Cardiac muscle cell (in vitro differentiated cells and primary cell): ENCODE measurements at regions not wholly inside any gene's neighbourhood (a gene's known extent, or its start where the extent isn't known, plus 50 kb on each side); places are given as distances from the start of the nearest gene placed in this dataset.

ENCODE experiments used
- DNase-seq, 2 donors: peaks; one replicate each; pipeline versions ENCODE4 v3.0.0 to v3.0.0-alpha.2; 2010 to 2017; ENCODE audit warnings: low read depth in 1 of 2, low spot score in 1 of 2
- H3K27ac ChIP-seq: fragments of 200-600 bp; sonication (generic); 2 replicates; pipeline ENCODE4 v1.5.1; 2016
- H3K27me3 ChIP-seq: fragments of 200-600 bp; sonication (generic); 2 replicates; pipeline ENCODE4 v1.6.0; 2016; ENCODE audit warnings: control low read depth
- H3K36me3 ChIP-seq: fragments of 200-600 bp; sonication (generic); 2 replicates; pipeline ENCODE4 v1.5.1; 2016; ENCODE audit warnings: control low read depth
- H3K4me1 ChIP-seq: fragments of 200-600 bp; sonication (generic); 2 replicates; pipeline ENCODE4 v1.8.1; 2017; ENCODE audit warnings: low read depth, mild to moderate bottlenecking, mixed run types
- H3K4me3 ChIP-seq: fragments of 200-600 bp; sonication (generic); 2 replicates; pipeline ENCODE4 v1.5.1; 2016; ENCODE audit warnings: mild to moderate bottlenecking
- H3K9me3 ChIP-seq: fragments of 200-600 bp; sonication (generic); 2 replicates; pipeline ENCODE4 v1.5.1; 2017; ENCODE audit warnings: low read depth, mild to moderate bottlenecking, control low read depth
- TF ChIP-seq, protein P1 (sequence below): IDR thresholded peaks from 2 replicates; pipeline ENCODE4 v1.5.1; 2012; ENCODE audit warnings: low read depth, mild to moderate bottlenecking, low read length

DNA sequence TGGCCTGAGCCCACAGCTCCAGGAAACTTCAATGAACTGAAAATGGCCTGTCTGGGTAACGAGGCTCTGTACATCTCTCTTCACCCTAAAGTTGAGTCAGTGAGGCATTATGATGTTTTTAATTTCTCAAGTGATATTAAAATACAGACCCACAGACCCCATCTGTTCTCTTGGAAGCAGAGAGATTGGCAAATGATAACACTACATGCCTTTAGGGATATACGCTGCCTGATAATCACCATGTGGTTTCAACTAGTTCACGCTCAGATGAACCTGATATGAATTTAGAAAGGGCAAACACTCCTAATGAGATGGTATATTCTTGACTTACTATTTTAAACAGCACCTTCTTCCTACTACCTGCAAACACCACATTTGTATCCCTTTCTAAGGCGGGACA is 127.5 kb downstream of the RFC3 start:
- no peaks in the 10 kb centered on the region for H3K9me3 ChIP-seq
- no peaks in the 10 kb centered on the region for H3K36me3 ChIP-seq
- no peaks in the 10 kb centered on the region for H3K27me3 ChIP-seq
- H3K27ac ChIP-seq = no peak overlapping the region
- TF ChIP-seq, protein P1, sequence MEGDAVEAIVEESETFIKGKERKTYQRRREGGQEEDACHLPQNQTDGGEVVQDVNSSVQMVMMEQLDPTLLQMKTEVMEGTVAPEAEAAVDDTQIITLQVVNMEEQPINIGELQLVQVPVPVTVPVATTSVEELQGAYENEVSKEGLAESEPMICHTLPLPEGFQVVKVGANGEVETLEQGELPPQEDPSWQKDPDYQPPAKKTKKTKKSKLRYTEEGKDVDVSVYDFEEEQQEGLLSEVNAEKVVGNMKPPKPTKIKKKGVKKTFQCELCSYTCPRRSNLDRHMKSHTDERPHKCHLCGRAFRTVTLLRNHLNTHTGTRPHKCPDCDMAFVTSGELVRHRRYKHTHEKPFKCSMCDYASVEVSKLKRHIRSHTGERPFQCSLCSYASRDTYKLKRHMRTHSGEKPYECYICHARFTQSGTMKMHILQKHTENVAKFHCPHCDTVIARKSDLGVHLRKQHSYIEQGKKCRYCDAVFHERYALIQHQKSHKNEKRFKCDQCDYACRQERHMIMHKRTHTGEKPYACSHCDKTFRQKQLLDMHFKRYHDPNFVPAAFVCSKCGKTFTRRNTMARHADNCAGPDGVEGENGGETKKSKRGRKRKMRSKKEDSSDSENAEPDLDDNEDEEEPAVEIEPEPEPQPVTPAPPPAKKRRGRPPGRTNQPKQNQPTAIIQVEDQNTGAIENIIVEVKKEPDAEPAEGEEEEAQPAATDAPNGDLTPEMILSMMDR = no peak
- H3K4me3 ChIP-seq = no peak overlapping the region
- no peaks in the 10 kb centered on the region for H3K4me1 ChIP-seq
- no peak for DNase-seq

DNA sequence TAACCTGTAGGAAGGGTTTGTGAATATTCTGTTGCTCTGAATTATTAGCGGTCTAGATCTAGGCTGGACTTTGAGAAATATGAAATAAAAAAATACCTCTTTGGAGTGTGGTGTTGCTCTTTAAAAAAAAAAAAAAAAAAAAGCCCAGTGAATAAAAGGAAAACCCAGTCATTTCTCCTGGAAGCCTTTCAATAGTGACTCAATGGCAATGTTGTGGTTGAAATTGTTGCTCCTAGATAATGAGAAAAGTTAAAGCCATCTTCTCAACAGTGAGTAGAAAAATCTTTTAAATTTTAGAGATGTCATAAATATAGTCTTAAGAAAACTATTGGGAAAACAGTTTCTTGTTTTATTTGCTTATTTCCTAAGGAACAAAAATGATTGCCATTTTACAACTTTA is 135.3 kb downstream of the RFC3 start:
- no peak overlapping the region for H3K27ac ChIP-seq
- peaks cover 3% of the 10 kb centered on the region for H3K9me3 ChIP-seq
- TF ChIP-seq, protein P1 = no peak
- no peak overlapping the region for H3K4me3 ChIP-seq
- DNase-seq = peak in 1 of 2 donors; percentile 70
- no peaks in the 10 kb centered on the region for H3K4me1 ChIP-seq
- no peaks in the 10 kb centered on the region for H3K27me3 ChIP-seq
- H3K36me3 ChIP-seq = no peaks in the 10 kb centered on the region

DNA sequence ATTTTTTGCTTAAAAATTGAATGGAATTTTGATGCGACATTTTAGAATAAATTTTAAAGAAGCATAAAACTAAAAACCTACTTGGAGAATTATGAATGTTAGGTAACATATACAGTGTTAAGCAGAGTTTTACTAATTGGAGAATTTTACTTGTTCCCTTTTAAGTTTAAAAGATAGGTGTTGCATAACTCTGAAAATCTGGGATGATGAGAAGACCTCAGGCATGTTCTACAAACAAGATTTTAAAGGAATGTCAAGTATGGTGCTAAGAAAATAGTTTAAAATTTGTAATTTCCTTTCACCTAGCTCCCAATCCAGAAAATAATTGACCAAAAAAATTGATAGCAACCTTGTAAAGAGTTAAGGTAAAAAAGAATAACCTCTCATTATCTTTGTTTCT is 135.8 kb downstream of the RFC3 start:
- H3K4me3 ChIP-seq = no peak overlapping the region
- H3K4me1 ChIP-seq = no peaks in the 10 kb centered on the region
- TF ChIP-seq, protein P1 = no peak
- H3K27ac ChIP-seq = no peak overlapping the region
- no peaks in the 10 kb centered on the region for H3K36me3 ChIP-seq
- H3K9me3 ChIP-seq = peaks cover 3% of the 10 kb centered on the region
- DNase-seq = peak in 1 of 2 donors; percentile 40
- no peaks in the 10 kb centered on the region for H3K27me3 ChIP-seq

DNA sequence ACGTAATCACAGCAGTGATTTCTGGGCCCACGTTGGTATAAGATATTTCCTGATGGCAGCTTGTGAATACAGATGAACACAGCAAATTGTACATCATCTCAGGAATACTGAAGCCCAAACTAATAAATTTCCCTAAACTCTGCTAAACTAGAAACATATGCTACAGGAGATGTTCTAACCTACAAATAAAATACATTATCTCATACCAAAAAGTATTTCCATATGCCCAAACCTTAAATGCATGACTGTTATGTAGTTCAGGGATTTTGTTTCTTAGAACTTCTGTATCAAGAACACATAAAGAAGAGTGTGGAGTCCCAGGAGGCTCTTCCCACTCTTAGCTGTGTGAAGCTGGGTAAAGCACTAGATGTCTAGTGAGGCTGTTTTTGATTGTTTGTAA is 138.4 kb downstream of the RFC3 start:
- H3K9me3 ChIP-seq = peaks cover 3% of the 10 kb centered on the region
- no peaks in the 10 kb centered on the region for H3K36me3 ChIP-seq
- H3K27me3 ChIP-seq = no peaks in the 10 kb centered on the region
- no peak overlapping the region for H3K4me3 ChIP-seq
- no peak overlapping the region for H3K27ac ChIP-seq
- no peaks in the 10 kb centered on the region for H3K4me1 ChIP-seq
- DNase-seq = no peak
- TF ChIP-seq, protein P1 = no peak

DNA sequence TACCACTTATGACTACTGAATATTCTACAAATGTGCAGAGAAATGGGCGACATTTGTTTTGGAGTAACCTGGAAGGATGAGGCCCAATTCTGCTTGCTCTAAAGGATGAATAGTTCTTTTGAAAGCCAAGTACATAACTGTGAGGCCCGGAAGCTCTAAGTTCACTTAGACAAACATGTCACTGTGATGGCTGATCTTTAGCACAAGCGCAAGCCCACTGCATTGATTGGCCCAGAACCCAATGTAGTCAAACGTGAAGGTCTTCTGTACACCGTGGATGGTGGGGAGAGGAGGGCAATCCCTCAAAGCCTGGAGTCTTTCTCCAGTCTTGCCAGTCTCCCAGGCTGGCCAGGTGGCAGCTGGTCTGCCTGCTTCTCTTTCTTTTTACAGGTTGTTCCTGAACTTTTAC is 139.6 kb downstream of the RFC3 start:
- DNase-seq = no peak
- no peak overlapping the region for H3K4me3 ChIP-seq
- no peak overlapping the region for H3K27ac ChIP-seq
- H3K36me3 ChIP-seq = no peaks in the 10 kb centered on the region
- TF ChIP-seq, protein P1 = no peak
- no peaks in the 10 kb centered on the region for H3K27me3 ChIP-seq
- H3K9me3 ChIP-seq = peaks cover 3% of the 10 kb centered on the region
- H3K4me1 ChIP-seq = no peaks in the 10 kb centered on the region

DNA sequence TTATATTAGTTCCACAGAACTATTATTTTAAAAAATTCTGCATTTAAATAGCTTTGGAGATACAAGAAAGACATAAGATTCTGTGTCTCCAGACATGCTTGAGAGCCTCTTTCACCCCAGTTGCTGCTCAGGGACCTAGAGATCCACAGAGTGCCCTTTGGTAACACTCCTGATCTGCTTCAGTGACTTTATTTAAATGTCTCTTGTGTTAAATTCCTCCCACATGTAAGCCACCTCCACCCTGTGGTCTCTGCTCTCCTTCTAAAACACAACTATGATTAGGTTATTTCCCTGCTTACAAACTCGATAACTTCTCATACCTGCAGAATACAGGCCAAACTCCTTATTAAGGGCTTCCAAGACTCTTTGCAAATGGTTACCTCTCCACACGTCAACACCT is 141.0 kb downstream of the RFC3 start:
- TF ChIP-seq, protein P1 = no peak
- Histone ChIP-seq H3K9me3 (peaks cover 3% of the 10 kb centered on the region), H3K4me3 (no peak overlapping the region), H3K27ac (no peak overlapping the region), H3K27me3 (no peaks in the 10 kb centered on the region), H3K4me1 (no peaks in the 10 kb centered on the region), H3K36me3 (no peaks in the 10 kb centered on the region)
- no peak for DNase-seq
